PC-3 (cell line): ENCODE measurements at regions not wholly inside any gene's neighbourhood (a gene's known extent, or its start where the extent isn't known, plus 50 kb on each side); places are given as distances from the start of the nearest gene placed in this dataset.

Experiments
- EZH2 ChIP-seq: fragments of 300-600 bp; sonication (generic); IDR thresholded peaks from one replicate; pipeline ENCODE4 v1.6.1; 2017; ENCODE audit warnings: antibody characterized with exemption, mild to moderate bottlenecking, low read length; ENCODE audit not compliant: unreplicated experiment
- EZH2phosphoT487 ChIP-seq: fragments of 300-600 bp; sonication (generic); IDR thresholded peaks from 2 replicates; pipeline ENCODE4 v1.6.1; 2018; ENCODE audit warnings: mild to moderate bottlenecking, antibody characterized with exemption, low read length, borderline replicate concordance
- TF ChIP-seq, protein P1 (sequence below): fragments of 300-600 bp; sonication (generic); conservative IDR thresholded peaks from 2 replicates; pipeline ENCODE4 v1.5.1; 2017; ENCODE audit warnings: antibody characterized with exemption, low read depth, mild to moderate bottlenecking, low read length

- TF ChIP-seq EZH2, result no peak
- TF ChIP-seq, protein P1, sequence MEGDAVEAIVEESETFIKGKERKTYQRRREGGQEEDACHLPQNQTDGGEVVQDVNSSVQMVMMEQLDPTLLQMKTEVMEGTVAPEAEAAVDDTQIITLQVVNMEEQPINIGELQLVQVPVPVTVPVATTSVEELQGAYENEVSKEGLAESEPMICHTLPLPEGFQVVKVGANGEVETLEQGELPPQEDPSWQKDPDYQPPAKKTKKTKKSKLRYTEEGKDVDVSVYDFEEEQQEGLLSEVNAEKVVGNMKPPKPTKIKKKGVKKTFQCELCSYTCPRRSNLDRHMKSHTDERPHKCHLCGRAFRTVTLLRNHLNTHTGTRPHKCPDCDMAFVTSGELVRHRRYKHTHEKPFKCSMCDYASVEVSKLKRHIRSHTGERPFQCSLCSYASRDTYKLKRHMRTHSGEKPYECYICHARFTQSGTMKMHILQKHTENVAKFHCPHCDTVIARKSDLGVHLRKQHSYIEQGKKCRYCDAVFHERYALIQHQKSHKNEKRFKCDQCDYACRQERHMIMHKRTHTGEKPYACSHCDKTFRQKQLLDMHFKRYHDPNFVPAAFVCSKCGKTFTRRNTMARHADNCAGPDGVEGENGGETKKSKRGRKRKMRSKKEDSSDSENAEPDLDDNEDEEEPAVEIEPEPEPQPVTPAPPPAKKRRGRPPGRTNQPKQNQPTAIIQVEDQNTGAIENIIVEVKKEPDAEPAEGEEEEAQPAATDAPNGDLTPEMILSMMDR, result no peak
- TF ChIP-seq EZH2phosphoT487, result no peak
Measured at GRCh38 chr7:86999750-87000149, 59.7 kb downstream of the ELAPOR2 start.
